SKM-1 (cell line): ENCODE measurements at regions not wholly inside any gene's neighbourhood (a gene's known extent, or its start where the extent isn't known, plus 50 kb on each side); places are given as distances from the start of the nearest gene placed in this dataset.

Experiments used
- DNase-seq: peaks from one replicate; lab custom pipeline; 2025; ENCODE audit not compliant: unreplicated experiment; lab: John Stamatoyannopoulos, UW

- DNase-seq = no peak
Measured at GRCh38 chr2:3005859-3006501, 371.6 kb downstream of the EIPR1 start.

GRCh38 chr2:3001615-3002560 lies 375.7 kb downstream of the EIPR1 start:
- no peak for DNase-seq

- DNase-seq = no peak
Measured at GRCh38 chr2:3000968-3001367, 376.6 kb downstream of the EIPR1 start.

GRCh38 chr2:3000125-3000524 lies 377.5 kb downstream of the EIPR1 start:
- DNase-seq = no peak

GRCh38 chr2:2998971-2999370 lies 378.6 kb downstream of the EIPR1 start:
- no peak for DNase-seq

- DNase-seq = no peak
Measured at GRCh38 chr2:2993172-2993692, 384.4 kb downstream of the EIPR1 start.

- DNase-seq = no peak
Measured at GRCh38 chr2:2992634-2993033, 385.0 kb downstream of the EIPR1 start.

- no peak for DNase-seq
Measured at GRCh38 chr2:2985020-2985419, 392.6 kb downstream of the EIPR1 start.

- DNase-seq = no peak
Measured at GRCh38 chr2:2981000-2981399, 396.6 kb downstream of the EIPR1 start.

- DNase-seq = no peak
Measured at GRCh38 chr2:2974982-2975381, 402.6 kb downstream of the EIPR1 start.

- no peak for DNase-seq
Measured at GRCh38 chr2:2960441-2961133, 417.0 kb downstream of the EIPR1 start.

- no peak for DNase-seq
Measured at GRCh38 chr2:2950403-2950952, 427.1 kb downstream of the EIPR1 start.

- no peak for DNase-seq
Measured at GRCh38 chr2:2947406-2947805, 430.2 kb downstream of the EIPR1 start.

- DNase-seq = no peak
Measured at GRCh38 chr2:2942906-2943305, 434.7 kb downstream of the EIPR1 start.

- DNase-seq = no peak
Measured at GRCh38 chr2:2942225-2942624, 435.4 kb downstream of the EIPR1 start.

GRCh38 chr2:2941205-2941604 lies 436.4 kb downstream of the EIPR1 start:
- no peak for DNase-seq

GRCh38 chr2:2940702-2941101 lies 436.9 kb downstream of the EIPR1 start:
- no peak for DNase-seq

- DNase-seq = no peak
Measured at GRCh38 chr2:2940061-2940460, 437.6 kb downstream of the EIPR1 start.

- DNase-seq = no peak
Measured at GRCh38 chr2:2939078-2939795, 438.4 kb downstream of the EIPR1 start.

- no peak for DNase-seq
Measured at GRCh38 chr2:2938481-2938880, 439.1 kb downstream of the EIPR1 start.
